ENCODE measurements at regions not wholly inside any gene's neighbourhood (a gene's known extent, or its start where the extent isn't known, plus 50 kb on each side); places are given as distances from the start of the nearest gene placed in this dataset.

DNA sequence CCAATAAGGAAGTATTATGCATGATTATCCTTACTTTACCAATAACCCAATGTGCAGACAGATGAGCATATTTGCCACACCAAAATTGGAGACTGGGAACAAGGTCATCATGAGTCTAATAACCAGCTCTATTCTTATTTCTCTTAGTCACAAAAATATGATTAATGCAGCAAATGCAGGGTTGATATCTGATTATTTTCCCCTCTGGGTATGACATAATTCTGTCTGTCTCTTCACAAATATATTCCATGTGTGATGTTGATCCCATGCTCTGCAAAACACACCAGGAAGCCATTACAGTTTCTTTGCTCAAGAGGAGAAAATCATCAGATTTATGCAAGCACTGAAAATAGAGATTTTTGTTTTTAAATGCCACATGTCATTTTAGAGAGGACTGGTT, 196.5 kb upstream of the DGKB start:
- TF ChIP-seq, protein P1, sequence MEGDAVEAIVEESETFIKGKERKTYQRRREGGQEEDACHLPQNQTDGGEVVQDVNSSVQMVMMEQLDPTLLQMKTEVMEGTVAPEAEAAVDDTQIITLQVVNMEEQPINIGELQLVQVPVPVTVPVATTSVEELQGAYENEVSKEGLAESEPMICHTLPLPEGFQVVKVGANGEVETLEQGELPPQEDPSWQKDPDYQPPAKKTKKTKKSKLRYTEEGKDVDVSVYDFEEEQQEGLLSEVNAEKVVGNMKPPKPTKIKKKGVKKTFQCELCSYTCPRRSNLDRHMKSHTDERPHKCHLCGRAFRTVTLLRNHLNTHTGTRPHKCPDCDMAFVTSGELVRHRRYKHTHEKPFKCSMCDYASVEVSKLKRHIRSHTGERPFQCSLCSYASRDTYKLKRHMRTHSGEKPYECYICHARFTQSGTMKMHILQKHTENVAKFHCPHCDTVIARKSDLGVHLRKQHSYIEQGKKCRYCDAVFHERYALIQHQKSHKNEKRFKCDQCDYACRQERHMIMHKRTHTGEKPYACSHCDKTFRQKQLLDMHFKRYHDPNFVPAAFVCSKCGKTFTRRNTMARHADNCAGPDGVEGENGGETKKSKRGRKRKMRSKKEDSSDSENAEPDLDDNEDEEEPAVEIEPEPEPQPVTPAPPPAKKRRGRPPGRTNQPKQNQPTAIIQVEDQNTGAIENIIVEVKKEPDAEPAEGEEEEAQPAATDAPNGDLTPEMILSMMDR (IDR thresholded peaks at IDR 0.05): no peak
- TF ChIP-seq, protein P2, sequence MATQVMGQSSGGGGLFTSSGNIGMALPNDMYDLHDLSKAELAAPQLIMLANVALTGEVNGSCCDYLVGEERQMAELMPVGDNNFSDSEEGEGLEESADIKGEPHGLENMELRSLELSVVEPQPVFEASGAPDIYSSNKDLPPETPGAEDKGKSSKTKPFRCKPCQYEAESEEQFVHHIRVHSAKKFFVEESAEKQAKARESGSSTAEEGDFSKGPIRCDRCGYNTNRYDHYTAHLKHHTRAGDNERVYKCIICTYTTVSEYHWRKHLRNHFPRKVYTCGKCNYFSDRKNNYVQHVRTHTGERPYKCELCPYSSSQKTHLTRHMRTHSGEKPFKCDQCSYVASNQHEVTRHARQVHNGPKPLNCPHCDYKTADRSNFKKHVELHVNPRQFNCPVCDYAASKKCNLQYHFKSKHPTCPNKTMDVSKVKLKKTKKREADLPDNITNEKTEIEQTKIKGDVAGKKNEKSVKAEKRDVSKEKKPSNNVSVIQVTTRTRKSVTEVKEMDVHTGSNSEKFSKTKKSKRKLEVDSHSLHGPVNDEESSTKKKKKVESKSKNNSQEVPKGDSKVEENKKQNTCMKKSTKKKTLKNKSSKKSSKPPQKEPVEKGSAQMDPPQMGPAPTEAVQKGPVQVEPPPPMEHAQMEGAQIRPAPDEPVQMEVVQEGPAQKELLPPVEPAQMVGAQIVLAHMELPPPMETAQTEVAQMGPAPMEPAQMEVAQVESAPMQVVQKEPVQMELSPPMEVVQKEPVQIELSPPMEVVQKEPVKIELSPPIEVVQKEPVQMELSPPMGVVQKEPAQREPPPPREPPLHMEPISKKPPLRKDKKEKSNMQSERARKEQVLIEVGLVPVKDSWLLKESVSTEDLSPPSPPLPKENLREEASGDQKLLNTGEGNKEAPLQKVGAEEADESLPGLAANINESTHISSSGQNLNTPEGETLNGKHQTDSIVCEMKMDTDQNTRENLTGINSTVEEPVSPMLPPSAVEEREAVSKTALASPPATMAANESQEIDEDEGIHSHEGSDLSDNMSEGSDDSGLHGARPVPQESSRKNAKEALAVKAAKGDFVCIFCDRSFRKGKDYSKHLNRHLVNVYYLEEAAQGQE (IDR thresholded peaks at IDR 0.05; ENCODE audit: insufficient read depth in 1 of 2, low read depth in 2 of 2, low read length in 1 of 2): no peak
- TF ChIP-seq POLR2AphosphoS5 (IDR thresholded peaks at IDR 0.05; ENCODE audit: low read depth, low read length) (no peak), SIN3A (IDR thresholded peaks at IDR 0.05; ENCODE audit: borderline replicate concordance, insufficient read depth, low read depth, low read length) (no peak), TCF7L2 (IDR thresholded peaks at IDR 0.05; ENCODE audit: low read depth, low read length) (no peak)
